ENCODE measurements at regions not wholly inside any gene's neighbourhood (a gene's known extent, or its start where the extent isn't known, plus 50 kb on each side); places are given as distances from the start of the nearest gene placed in this dataset.

- TF ChIP-seq STAT1 (IDR thresholded peaks at IDR 0.05; ENCODE audit: unreplicated experiment): no peak
- no peak for TF ChIP-seq JUNB (IDR thresholded peaks at IDR 0.05; ENCODE audit: unreplicated experiment)
- TF ChIP-seq REST (IDR thresholded peaks at IDR 0.05; ENCODE audit: unreplicated experiment): no peak
- no peak for TF ChIP-seq ETS1 (IDR thresholded peaks at IDR 0.05)
- TF ChIP-seq EZH2 (IDR thresholded peaks at IDR 0.05; ENCODE audit: low read depth, unreplicated experiment): no peak
- no peak for TF ChIP-seq EZH2phosphoT487 (IDR thresholded peaks at IDR 0.05; ENCODE audit: unreplicated experiment)
Observed at GRCh38 chr14:61111209-61111665, 130.2 kb downstream of the SLC38A6 start (continued).

- Histone ChIP-seq H3K9me2 (ENCODE audit: insufficient read depth) (peaks cover 2% of the 10 kb centered on the region; the same call in 1 of the 2 replicates), H3K4me1 (ENCODE audit: insufficient read depth) (no peaks in the 10 kb centered on the region), H3K36me3 (ENCODE audit: insufficient read depth) (peaks cover 14% of the 10 kb centered on the region), H3F3A (replicated peaks; ENCODE audit: low read depth) (no peaks in the 10 kb centered on the region), H3K79me2 (replicated peaks; ENCODE audit: insufficient read depth) (no peaks in the 10 kb centered on the region), H3K4me3 (no peak overlapping the region), H3K27me3 (ENCODE audit: insufficient read depth) (no peaks in the 10 kb centered on the region), H3K27ac (ENCODE audit: low read depth) (no peak overlapping the region), H2AFZ (peak overlapping the region; percentile 56; the same call in 1 of the 2 replicates), H3K4me2 (no peak overlapping the region), H4K20me1 (replicated peaks; ENCODE audit: insufficient read depth) (no peaks in the 10 kb centered on the region)
- H3K4me1 Mint-ChIP-seq: peaks cover 19% of the 10 kb centered on the region
- no peak for DNase-seq (ENCODE audit: low spot score)
- H3K27me3 Mint-ChIP-seq (ENCODE audit: insufficient read depth, low read depth, poor library complexity): peaks cover 13% of the 10 kb centered on the region
- no peak overlapping the region for H3K27ac Mint-ChIP-seq
- no peak overlapping the region for H3K4me3 Mint-ChIP-seq
- H3K36me3 Mint-ChIP-seq (ENCODE audit: low read depth): peaks cover 32% of the 10 kb centered on the region
- ATAC-seq: no peak
- H3K9me3 Mint-ChIP-seq: peaks cover 37% of the 10 kb centered on the region
- TF ChIP-seq POLR2AphosphoS5 (IDR thresholded peaks at IDR 0.05; ENCODE audit: low read depth): no peak
- TF ChIP-seq EZH2 (IDR thresholded peaks at IDR 0.05; ENCODE audit: low read depth, unreplicated experiment): no peak
- no peak for TF ChIP-seq JUNB (IDR thresholded peaks at IDR 0.05; ENCODE audit: unreplicated experiment)
- no peak for TF ChIP-seq EZH2phosphoT487 (IDR thresholded peaks at IDR 0.05; ENCODE audit: unreplicated experiment)
- no peak for TF ChIP-seq NANOG (IDR thresholded peaks at IDR 0.05; ENCODE audit: borderline replicate concordance)
- TF ChIP-seq ZNF114 (CRISPR knock-in tag; IDR thresholded peaks at IDR 0.05): no peak
- TF ChIP-seq CTCF (conservative IDR thresholded peaks at IDR 0.05; ENCODE audit: low read depth in 2 of 2): no peak
- TF ChIP-seq ETS1 (IDR thresholded peaks at IDR 0.05): no peak
- TF ChIP-seq ZNF331 (CRISPR knock-in tag; IDR thresholded peaks at IDR 0.05; ENCODE audit: low read depth): no peak
- no peak for TF ChIP-seq REST (IDR thresholded peaks at IDR 0.05; ENCODE audit: unreplicated experiment)
- no peak for TF ChIP-seq STAT1 (IDR thresholded peaks at IDR 0.05; ENCODE audit: unreplicated experiment)
- TF ChIP-seq CREB1 (CRISPR knock-in tag; IDR thresholded peaks at IDR 0.05; ENCODE audit: low read depth): no peak
Observed at GRCh38 chr14:61110316-61111082, 129.5 kb downstream of the SLC38A6 start.

Measured in GM23338 (cell line).